IMR-90 (cell line): ENCODE measurements at regions not wholly inside any gene's neighbourhood (a gene's known extent, or its start where the extent isn't known, plus 50 kb on each side); places are given as distances from the start of the nearest gene placed in this dataset.

Source experiments
- ATAC-seq: fragments of 200-7000 bp; cut with Tn5 transposase; 2 replicates; pipeline ENCODE4 v1.9.1; 2020; ENCODE audit warnings: low read depth, mild to moderate bottlenecking, moderate library complexity
- BruUV-seq: library from RNA; stranded (reverse); fragments of 400-500 nt; replicated peaks from 2 replicates; lab custom pipeline; 2021; lab: Mats Ljungman, UMichigan
- CTCF ChIA-PET: fragments of 300-600 bp; formaldehyde crosslinking; extraction: SDS; loops from one replicate; lab custom pipeline; 2021; ENCODE audit warnings: antibody characterized with exemption; lab: Yijun Ruan, JAX
- POLR2A ChIA-PET: fragments of 300-600 bp; sonication (Branson Sonifier 250); formaldehyde crosslinking; loops from one replicate; lab custom pipeline; 2022; ENCODE audit warnings: antibody characterized with exemption; ENCODE audit not compliant: unreplicated experiment; lab: Charles Lee
- DNase-seq: peaks from one replicate; pipeline ENCODE4 v3.0.0; 2013
- H2AFZ ChIP-seq: replicated peaks from 2 replicates; pipeline ENCODE3; 2013; ENCODE audit warnings: low read length, mild to moderate bottlenecking; ENCODE audit not compliant: poor library complexity
- H2AK5ac ChIP-seq: 2 replicates; pipeline ENCODE4 v1.6.1; 2013; ENCODE audit warnings: low read depth, low read length, inconsistent platforms
- H2AK9ac ChIP-seq: replicated peaks from 2 replicates; pipeline ENCODE3; 2013; ENCODE audit warnings: mild to moderate bottlenecking, low read depth, low read length, moderate library complexity; ENCODE audit not compliant: poor library complexity
- H2BK120ac ChIP-seq: 2 replicates; pipeline ENCODE4 v1.6.1; 2013; ENCODE audit warnings: low read depth, low read length, inconsistent platforms
- H2BK15ac ChIP-seq: 3 replicates; pipeline ENCODE4 v1.6.1; 2013; ENCODE audit warnings: low read depth, low read length, inconsistent platforms
- H2BK20ac ChIP-seq: 2 replicates; pipeline ENCODE4 v1.6.1; 2013; ENCODE audit warnings: low read depth, mild to moderate bottlenecking, inconsistent platforms, low read length, moderate library complexity
- H2BK5ac ChIP-seq: 2 replicates; pipeline ENCODE4 v1.6.1; 2013; ENCODE audit warnings: mild to moderate bottlenecking, low read depth, low read length, inconsistent platforms; ENCODE audit not compliant: poor library complexity, severe bottlenecking
- H3K14ac ChIP-seq: replicated peaks from 2 replicates; pipeline ENCODE4 v1.6.1; 2013; ENCODE audit warnings: low read depth, low read length, inconsistent platforms
- H3K18ac ChIP-seq: 2 replicates; pipeline ENCODE4 v1.6.1; 2013; ENCODE audit warnings: low read depth, low read length, control low read depth
- H3K23ac ChIP-seq: 2 replicates; pipeline ENCODE4 v1.6.1; 2013; ENCODE audit warnings: low read depth, low read length, inconsistent platforms
- H3K27ac ChIP-seq: 2 replicates; pipeline ENCODE4 v1.5.1; 2013; ENCODE audit warnings: mild to moderate bottlenecking, control low read depth, low read length; ENCODE audit not compliant: insufficient read depth
- H3K27me3 ChIP-seq: 2 replicates; pipeline ENCODE4 v1.6.1; 2013; ENCODE audit warnings: low read length; ENCODE audit not compliant: control insufficient read depth, insufficient read depth
- H3K36me3 ChIP-seq: 2 replicates; pipeline ENCODE4 v1.6.1; 2013; ENCODE audit warnings: low read length, mixed read lengths; ENCODE audit not compliant: control insufficient read depth, insufficient read depth
- H3K4ac ChIP-seq: 2 replicates; pipeline ENCODE4 v1.6.1; 2013; ENCODE audit warnings: low read depth, low read length, inconsistent platforms
- H3K4me1 ChIP-seq: 2 replicates; pipeline ENCODE4 v1.6.1; 2013; ENCODE audit warnings: low read length, mixed read lengths; ENCODE audit not compliant: control insufficient read depth, insufficient read depth
- H3K4me2 ChIP-seq: 2 replicates; pipeline ENCODE4 v1.6.1; 2013; ENCODE audit warnings: low read depth, mild to moderate bottlenecking, control low read depth, low read length, moderate library complexity
- H3K4me3 ChIP-seq: 2 replicates; pipeline ENCODE4 v1.5.1; 2013; ENCODE audit warnings: low read depth, mild to moderate bottlenecking, control low read depth, low read length, moderate library complexity; ENCODE audit not compliant: insufficient read depth
- H3K56ac ChIP-seq: 2 replicates; pipeline ENCODE4 v1.6.1; 2013; ENCODE audit warnings: low read length, inconsistent platforms; ENCODE audit not compliant: insufficient read depth; ENCODE audit errors: extremely low read depth
- H3K79me1 ChIP-seq, 2 experiments: 2 replicates each; pipeline ENCODE4 v1.6.1; 2013; ENCODE audit warnings: low read length in 2 of 2, inconsistent platforms in 1 of 2, low read depth in 1 of 2
- H3K9ac ChIP-seq: 2 replicates; pipeline ENCODE4 v1.6.1; 2013; ENCODE audit warnings: low read depth, low read length, control low read depth
- H3K9me1 ChIP-seq: 2 replicates; pipeline ENCODE4 v1.6.1; 2013; ENCODE audit warnings: low read length, inconsistent platforms; ENCODE audit not compliant: insufficient read depth
- H3K9me3 ChIP-seq: 2 replicates; pipeline ENCODE4 v1.6.1; 2013; ENCODE audit warnings: low read length; ENCODE audit not compliant: control insufficient read depth, insufficient read depth
- H4K20me1 ChIP-seq: 2 replicates; pipeline ENCODE4 v1.6.1; 2013; ENCODE audit warnings: low read length, inconsistent platforms; ENCODE audit not compliant: insufficient read depth
- H4K5ac ChIP-seq: 2 replicates; pipeline ENCODE4 v1.6.1; 2013; ENCODE audit warnings: mild to moderate bottlenecking, low read depth, low read length, control low read depth
- H4K8ac ChIP-seq, 2 experiments: 2 replicates each; pipeline ENCODE4 v1.6.1; 2013; ENCODE audit warnings: low read depth in 2 of 2, low read length in 2 of 2, control low read depth in 1 of 2, inconsistent platforms in 1 of 2
- H4K91ac ChIP-seq: 2 replicates; pipeline ENCODE4 v1.6.1; 2013; ENCODE audit warnings: low read depth, low read length, inconsistent platforms; ENCODE audit not compliant: insufficient read depth
- BHLHE40 ChIP-seq: fragments of 150-350 bp; IDR thresholded peaks from 2 replicates; pipeline ENCODE4 v1.6.1; 2016; ENCODE audit warnings: mild to moderate bottlenecking, low read depth, low read length
- CEBPB ChIP-seq: IDR thresholded peaks from 2 replicates; pipeline ENCODE4 v1.6.1; 2012; ENCODE audit warnings: low read depth, low read length, improper control_type of control experiment
- CHD1 ChIP-seq: IDR thresholded peaks from 2 replicates; pipeline ENCODE4 v1.6.1; 2012; ENCODE audit warnings: low read depth, low read length, improper control_type of control experiment
- FOS ChIP-seq: fragments of 150-350 bp; IDR thresholded peaks from 2 replicates; pipeline ENCODE4 v1.6.1; 2016; ENCODE audit warnings: low read depth, low read length
- MAFK ChIP-seq: IDR thresholded peaks from 2 replicates; pipeline ENCODE4 v1.6.1; 2012; ENCODE audit warnings: low read depth, low read length, improper control_type of control experiment
- MAZ ChIP-seq: IDR thresholded peaks from 2 replicates; pipeline ENCODE4 v1.6.1; 2012; ENCODE audit warnings: low read depth, mild to moderate bottlenecking, low read length, improper control_type of control experiment, moderate library complexity, borderline replicate concordance
- MXI1 ChIP-seq: IDR thresholded peaks from 2 replicates; pipeline ENCODE4 v1.6.1; 2012; ENCODE audit warnings: low read depth, mild to moderate bottlenecking, low read length, moderate library complexity, borderline replicate concordance
- NFE2L2 ChIP-seq: fragments of 150-350 bp; IDR thresholded peaks from 2 replicates; pipeline ENCODE4 v1.6.1; 2016; ENCODE audit warnings: low read depth, mild to moderate bottlenecking, low read length
- POLR2A ChIP-seq: IDR thresholded peaks from 2 replicates; pipeline ENCODE4 v1.6.1; 2012; ENCODE audit warnings: mild to moderate bottlenecking, low read depth, low read length
- RAD21 ChIP-seq: IDR thresholded peaks from 2 replicates; pipeline ENCODE4 v1.6.1; 2012; ENCODE audit warnings: low read length, improper control_type of control experiment
- RCOR1 ChIP-seq: IDR thresholded peaks from 2 replicates; pipeline ENCODE4 v1.6.1; 2012; ENCODE audit warnings: mild to moderate bottlenecking, low read length, improper control_type of control experiment; ENCODE audit not compliant: insufficient replicate concordance
- RFX5 ChIP-seq: IDR thresholded peaks from 2 replicates; pipeline ENCODE4 v1.8.0; 2012; ENCODE audit warnings: low read depth, mild to moderate bottlenecking, low read length, moderate library complexity
- SMC3 ChIP-seq: fragments of 150-350 bp; IDR thresholded peaks from 2 replicates; pipeline ENCODE4 v1.6.1; 2016; ENCODE audit warnings: low read depth, mild to moderate bottlenecking, antibody characterized with exemption, low read length, moderate library complexity
- WGBS, 2 experiments: methylation state at CpG; one replicate each; pipeline versions ENCODE4 v1.1.5 to v1.1.7; 2013; ENCODE audit warnings: missing lambda C conversion rate in 2 of 2; ENCODE audit not compliant: insufficient read length in 1 of 2; ENCODE audit errors: extremely low coverage in 2 of 2; 5-methylcytosine and 5-hydroxymethylcytosine counted together
- dilution Hi-C: fragments of 300-500 bp; cut with HindIII; formaldehyde crosslinking; loops from one replicate; pipeline ENCODE4 v1.14.3; 2018; ENCODE audit warnings: low sequenced_read_pairs; ENCODE audit not compliant: unreplicated experiment
- in situ Hi-C: fragments of 300-500 bp; cut with MboI; formaldehyde crosslinking; loops from 3 replicates; pipeline ENCODE4 v1.14.3; 2019; ENCODE audit warnings: low sequenced_read_pairs, inconsistent platforms, mixed read lengths
- intact Hi-C: fragments of 100-400 bp; cut with micrococcal nuclease; formaldehyde crosslinking; loops from 2 replicates; pipeline ENCODE4 v1.10.0; 2022
- TF ChIP-seq, protein P1 (sequence below): conservative IDR thresholded peaks from 2 replicates; pipeline ENCODE4 v1.5.1; 2012; ENCODE audit warnings: mild to moderate bottlenecking, low read depth, low read length, improper control_type of control experiment
- TF ChIP-seq, protein P2 (sequence below): fragments of 150-350 bp; IDR thresholded peaks from 2 replicates; pipeline ENCODE4 v1.6.1; 2017; ENCODE audit warnings: mild to moderate bottlenecking, antibody characterized with exemption, low read length, low read depth
- TF ChIP-seq, protein P3 (sequence below): fragments of 150-350 bp; IDR thresholded peaks from 2 replicates; pipeline ENCODE4 v1.6.1; 2016; ENCODE audit warnings: low read depth, mild to moderate bottlenecking, low read length, moderate library complexity, borderline replicate concordance

DNA sequence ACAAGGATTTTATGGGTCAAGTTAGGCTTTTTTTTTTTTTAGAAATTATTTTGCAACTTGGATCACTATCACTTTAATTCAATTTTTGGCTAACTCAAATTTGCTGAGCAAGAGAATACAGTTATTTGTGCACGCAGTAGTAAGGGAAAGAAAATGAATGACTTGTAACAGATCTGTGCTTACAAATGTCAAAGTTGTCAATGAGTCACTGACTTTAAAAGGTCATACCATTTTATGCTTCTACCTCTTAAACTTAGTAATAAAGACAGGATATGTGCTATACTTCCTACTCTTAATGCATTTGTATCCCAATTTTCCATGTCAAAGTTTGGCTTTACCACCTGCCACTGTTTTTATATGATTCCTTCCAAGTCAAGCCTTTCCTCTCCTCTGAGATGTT is 131.1 kb upstream of the FBXO33 start:
- H3K4ac ChIP-seq: no peak overlapping the region
- no peak overlapping the region for H3K9ac ChIP-seq
- no peaks in the 10 kb centered on the region for H3K36me3 ChIP-seq
- H3K18ac ChIP-seq: no peak overlapping the region
- ChIA-PET CTCF (no interaction called here), POLR2A (no interaction called here)
- peaks cover 13% of the 10 kb centered on the region for H3K9me3 ChIP-seq
- H3K79me1 ChIP-seq: no peaks in the 10 kb centered on the region
- dilution Hi-C loops: no loop called here
- BruUV-seq: no TSS peak
- H3K14ac ChIP-seq: no peak overlapping the region
- in situ Hi-C loops: no loop called here
- intact Hi-C loops: no loop called here
- H2AK9ac ChIP-seq: no peak overlapping the region
- H3K23ac ChIP-seq: no peak overlapping the region
- no CpG with 5 or more reads among the region's 1 CpG for WGBS, 2 experiments
- no peak overlapping the region for H2BK5ac ChIP-seq
- no peak overlapping the region for H2BK120ac ChIP-seq
- H3K9me1 ChIP-seq: no peaks in the 10 kb centered on the region
- H4K91ac ChIP-seq: no peak overlapping the region
- DNase-seq (no peak), ATAC-seq (no peak)
- no peak overlapping the region for H3K4me2 ChIP-seq
- H2BK15ac ChIP-seq: no peak overlapping the region
- no peak overlapping the region for H2AFZ ChIP-seq
- no peak overlapping the region for H4K5ac ChIP-seq
- no peak overlapping the region for H3K56ac ChIP-seq
- no peak overlapping the region for H3K27ac ChIP-seq
- H2AK5ac ChIP-seq: no peak overlapping the region
- H4K20me1 ChIP-seq: no peaks in the 10 kb centered on the region
- no peaks in the 10 kb centered on the region for H3K27me3 ChIP-seq
- TF ChIP-seq MAFK (no peak), RAD21 (no peak), CEBPB (no peak), POLR2A (no peak), CHD1 (no peak), NFE2L2 (no peak), MXI1 (no peak), MAZ (no peak), RCOR1 (no peak), BHLHE40 (no peak), SMC3 (no peak), RFX5 (no peak), FOS (no peak)
- TF ChIP-seq, protein P1, sequence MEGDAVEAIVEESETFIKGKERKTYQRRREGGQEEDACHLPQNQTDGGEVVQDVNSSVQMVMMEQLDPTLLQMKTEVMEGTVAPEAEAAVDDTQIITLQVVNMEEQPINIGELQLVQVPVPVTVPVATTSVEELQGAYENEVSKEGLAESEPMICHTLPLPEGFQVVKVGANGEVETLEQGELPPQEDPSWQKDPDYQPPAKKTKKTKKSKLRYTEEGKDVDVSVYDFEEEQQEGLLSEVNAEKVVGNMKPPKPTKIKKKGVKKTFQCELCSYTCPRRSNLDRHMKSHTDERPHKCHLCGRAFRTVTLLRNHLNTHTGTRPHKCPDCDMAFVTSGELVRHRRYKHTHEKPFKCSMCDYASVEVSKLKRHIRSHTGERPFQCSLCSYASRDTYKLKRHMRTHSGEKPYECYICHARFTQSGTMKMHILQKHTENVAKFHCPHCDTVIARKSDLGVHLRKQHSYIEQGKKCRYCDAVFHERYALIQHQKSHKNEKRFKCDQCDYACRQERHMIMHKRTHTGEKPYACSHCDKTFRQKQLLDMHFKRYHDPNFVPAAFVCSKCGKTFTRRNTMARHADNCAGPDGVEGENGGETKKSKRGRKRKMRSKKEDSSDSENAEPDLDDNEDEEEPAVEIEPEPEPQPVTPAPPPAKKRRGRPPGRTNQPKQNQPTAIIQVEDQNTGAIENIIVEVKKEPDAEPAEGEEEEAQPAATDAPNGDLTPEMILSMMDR: no peak
- TF ChIP-seq, protein P2, sequence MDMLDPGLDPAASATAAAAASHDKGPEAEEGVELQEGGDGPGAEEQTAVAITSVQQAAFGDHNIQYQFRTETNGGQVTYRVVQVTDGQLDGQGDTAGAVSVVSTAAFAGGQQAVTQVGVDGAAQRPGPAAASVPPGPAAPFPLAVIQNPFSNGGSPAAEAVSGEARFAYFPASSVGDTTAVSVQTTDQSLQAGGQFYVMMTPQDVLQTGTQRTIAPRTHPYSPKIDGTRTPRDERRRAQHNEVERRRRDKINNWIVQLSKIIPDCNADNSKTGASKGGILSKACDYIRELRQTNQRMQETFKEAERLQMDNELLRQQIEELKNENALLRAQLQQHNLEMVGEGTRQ: no peak
- TF ChIP-seq, protein P3, sequence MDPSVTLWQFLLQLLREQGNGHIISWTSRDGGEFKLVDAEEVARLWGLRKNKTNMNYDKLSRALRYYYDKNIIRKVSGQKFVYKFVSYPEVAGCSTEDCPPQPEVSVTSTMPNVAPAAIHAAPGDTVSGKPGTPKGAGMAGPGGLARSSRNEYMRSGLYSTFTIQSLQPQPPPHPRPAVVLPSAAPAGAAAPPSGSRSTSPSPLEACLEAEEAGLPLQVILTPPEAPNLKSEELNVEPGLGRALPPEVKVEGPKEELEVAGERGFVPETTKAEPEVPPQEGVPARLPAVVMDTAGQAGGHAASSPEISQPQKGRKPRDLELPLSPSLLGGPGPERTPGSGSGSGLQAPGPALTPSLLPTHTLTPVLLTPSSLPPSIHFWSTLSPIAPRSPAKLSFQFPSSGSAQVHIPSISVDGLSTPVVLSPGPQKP: no peak
- no peak overlapping the region for H2BK20ac ChIP-seq
- H3K4me1 ChIP-seq: no peaks in the 10 kb centered on the region
- H3K4me3 ChIP-seq: no peak overlapping the region
- no peak overlapping the region for H4K8ac ChIP-seq
